GM18868 (cell line): ENCODE measurements at regions not wholly inside any gene's neighbourhood (a gene's known extent, or its start where the extent isn't known, plus 50 kb on each side); places are given as distances from the start of the nearest gene placed in this dataset.

ENCODE experiments used
- ATAC-seq: cut with Tn5 transposase; IDR thresholded peaks from one replicate; pipeline ENCODE4 v1.9.1; 2021; ENCODE audit warnings: mild to moderate bottlenecking, moderate library complexity; ENCODE audit not compliant: unreplicated experiment

DNA sequence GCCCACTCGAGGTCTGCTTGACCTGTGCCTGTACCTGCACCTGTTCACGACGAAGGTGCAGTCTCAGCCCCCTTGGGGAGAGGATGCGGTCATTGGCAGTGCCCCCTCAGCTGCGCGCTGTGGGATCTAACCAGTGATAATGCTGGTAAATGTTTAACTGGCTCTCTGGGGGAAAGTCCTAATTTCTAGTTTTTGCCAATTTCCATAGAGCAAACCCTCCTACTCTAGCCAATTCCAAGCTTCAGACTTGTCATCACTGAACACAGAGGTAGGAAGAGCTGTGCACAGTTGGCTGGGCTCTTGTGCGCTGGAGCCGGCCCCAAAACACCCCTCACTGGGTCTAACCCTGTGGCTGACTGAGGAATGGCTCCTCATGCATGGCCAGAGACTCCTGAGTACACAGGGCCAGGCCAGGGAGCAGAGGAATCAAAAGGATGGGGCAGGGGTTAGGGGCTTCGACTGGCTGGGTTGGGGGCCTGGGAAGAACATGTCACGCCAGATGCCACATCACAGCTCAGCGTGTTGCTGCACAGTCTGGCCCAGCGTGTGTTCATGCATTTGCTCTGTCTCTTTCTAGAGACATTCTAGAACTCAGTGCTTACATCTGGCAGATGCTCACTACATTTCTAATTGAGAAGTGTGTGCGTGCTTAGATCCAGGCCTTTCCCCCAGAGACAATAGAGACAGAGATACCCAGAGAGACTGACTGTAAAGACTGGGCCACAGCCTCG is 270.8 kb downstream of the BCOR start:
- no peak for ATAC-seq

GRCh38 chrX:39827951-39828350 is 269.8 kb downstream of the BCOR start:
- ATAC-seq: peak; percentile 92

DNA sequence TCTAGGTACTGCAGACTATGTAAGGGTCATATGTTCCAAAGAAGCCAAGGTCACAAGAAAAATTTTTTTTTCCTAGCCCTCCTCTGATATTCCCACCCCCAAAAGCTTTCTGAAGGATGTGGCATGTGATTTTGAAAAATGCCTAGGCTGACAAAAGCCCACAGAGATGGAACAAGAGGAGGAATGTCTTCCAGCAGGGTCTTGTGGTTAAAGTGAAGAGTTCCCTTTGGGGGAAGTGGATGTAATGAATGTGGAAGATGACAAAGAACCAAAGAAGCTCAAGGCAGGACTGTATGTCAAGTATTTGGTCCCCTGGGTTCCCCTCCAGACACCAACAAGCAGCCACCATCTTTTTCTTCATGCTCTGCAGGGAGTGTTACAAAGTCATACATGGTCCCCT is 268.8 kb downstream of the BCOR start:
- no peak for ATAC-seq

DNA sequence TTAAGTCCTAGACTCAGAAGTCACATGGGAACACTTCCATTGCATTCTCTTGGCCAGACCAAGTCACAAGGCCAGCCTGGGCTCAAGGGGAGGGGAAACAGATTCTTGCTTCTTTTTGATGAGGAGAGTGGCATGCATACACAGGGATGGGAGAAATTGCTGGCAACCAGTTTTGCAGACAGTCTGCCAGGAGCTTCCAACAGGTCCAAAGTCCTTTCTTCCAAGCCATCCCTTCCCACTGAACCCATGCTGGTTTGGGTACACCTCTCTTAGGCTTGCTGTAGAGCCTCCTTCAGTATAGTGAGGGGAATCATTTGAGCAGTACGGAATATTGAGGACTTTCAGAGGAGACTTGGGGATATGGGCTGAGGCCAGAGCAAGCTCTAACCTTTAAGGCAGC is 267.8 kb downstream of the BCOR start:
- ATAC-seq: no peak

GRCh38 chrX:39830414-39830813 is 267.3 kb downstream of the BCOR start:
- ATAC-seq: no peak

DNA sequence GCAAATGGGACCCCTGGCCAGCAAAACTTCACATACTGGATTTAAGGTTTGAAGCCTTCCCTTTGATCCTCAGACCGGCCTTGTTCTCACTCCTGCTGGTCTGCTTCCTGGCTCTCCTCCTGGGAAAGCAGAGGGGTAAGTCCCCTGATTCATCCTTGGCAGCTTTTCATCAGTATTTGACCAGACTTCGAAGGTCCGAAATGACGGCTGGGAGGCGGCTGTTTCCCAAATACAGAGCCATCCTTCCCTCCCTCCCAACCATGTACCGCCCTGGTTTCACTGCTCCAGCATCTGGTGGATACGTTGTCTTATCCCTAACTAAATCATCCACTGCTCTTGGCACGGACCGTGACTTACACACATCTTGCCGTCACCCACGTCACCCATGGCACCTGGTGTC is 265.5 kb downstream of the BCOR start:
- ATAC-seq: no peak

DNA sequence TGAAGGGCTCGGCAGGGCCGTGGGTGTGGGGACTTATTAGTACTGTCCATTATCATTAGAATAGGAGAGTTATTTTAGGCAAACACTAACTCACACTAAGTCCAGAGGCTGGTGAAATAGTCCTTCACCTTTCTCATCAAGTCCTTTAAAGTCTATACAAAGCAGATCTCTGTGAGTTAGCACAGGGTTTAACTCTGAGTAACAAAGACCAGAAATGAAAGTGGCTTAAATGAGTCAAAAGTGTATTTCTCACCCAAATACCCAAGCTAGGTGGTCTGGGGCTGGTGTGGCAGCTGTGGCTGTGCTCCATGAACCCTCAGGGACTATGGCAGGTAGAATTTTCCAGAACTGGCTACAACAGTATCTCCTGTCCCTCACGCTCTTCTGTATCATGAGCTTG is 263.2 kb downstream of the BCOR start:
- no peak for ATAC-seq

DNA sequence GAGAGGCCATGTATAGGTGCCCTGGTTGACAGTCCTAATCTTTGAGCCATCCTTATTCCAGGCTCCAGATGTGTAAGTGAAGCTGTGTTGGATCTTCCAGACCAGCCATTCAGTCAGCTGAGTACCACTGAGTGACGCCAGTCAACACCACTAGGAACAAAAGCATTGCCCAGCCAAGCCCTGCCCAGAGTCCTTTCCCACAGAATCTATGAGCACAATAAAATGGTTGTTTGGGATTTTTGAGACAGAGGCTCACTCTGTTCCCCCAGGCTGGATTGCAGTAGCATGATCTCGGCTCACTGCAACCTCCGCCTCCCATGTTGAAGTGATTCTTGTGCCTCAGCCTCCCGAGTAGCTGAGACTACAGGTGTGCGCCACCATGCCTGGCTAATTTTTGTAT is 262.5 kb downstream of the BCOR start:
- ATAC-seq: no peak

GRCh38 chrX:39835776-39836175 is 262.0 kb downstream of the BCOR start:
- ATAC-seq: no peak

DNA sequence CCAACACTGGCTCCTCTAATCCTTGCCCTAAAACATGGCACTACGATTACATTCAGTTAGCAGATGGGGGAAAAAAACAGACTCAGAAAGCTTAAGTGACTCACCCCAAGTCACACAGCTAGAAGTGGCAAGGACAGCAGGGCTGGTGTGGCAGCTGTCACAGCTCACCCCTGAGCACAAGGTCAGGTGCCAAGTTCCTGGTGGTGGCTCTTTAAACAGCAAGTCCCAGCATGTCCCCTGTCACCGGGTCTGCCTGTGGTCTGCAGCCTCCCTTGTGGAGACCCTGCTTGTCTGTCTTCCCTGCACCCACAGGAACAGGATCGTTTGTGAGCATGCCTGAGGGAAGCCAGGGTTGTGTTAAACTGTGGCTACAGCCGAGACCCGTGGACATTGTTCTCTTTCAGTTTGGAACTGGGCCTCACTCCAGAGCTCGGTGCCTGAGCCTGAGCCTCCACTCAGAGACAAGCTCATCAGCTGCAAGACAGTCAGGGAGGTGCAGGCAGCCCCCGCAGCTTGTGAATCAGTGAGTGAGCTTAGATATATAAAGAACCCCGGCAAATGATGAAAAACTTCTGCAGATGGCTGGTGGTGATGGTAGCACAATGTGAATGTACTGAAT is 260.8 kb downstream of the BCOR start:
- ATAC-seq: no peak

- no peak for ATAC-seq
These were observed 260.1 kb downstream of the BCOR start for GRCh38 chrX:39837688-39838087.

DNA sequence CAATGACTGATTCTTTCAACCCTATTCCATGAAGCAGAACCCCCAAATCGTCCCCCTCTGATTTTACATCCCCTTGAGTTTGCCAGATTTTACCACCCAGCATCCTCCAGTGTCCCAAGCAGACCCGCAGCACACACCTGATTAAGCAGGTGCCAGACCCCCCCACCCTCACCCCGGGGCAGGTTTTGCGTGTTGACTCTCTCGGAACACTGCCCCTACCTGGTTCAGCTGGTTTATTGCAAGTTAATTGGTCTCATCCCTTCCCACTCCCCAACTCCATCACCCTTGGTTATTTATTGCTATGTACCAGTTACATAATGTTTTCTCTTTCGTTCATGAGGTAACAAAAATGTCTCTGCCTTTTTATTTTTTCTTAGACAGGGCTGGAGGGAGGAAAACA is 258.4 kb downstream of the BCOR start:
- no peak for ATAC-seq

DNA sequence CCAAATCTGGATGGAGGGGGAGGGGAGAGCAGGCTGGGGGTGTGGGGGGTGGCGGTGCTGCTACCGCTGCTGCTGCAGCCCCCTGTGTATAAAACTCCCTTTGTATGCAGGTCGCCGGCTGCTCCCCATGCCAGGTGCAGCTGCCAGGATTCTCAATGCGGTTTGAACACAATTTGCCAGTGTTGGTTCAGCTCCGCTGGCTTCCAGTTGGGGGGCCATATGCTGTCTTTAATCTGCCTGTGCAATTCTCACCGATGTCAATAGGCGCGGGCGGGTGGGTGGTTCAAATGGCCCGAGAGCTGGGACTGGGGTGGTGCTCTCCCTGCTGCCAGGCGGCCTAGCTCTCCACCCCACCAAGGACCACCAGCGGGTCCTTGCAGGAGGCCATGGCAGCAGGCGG is 257.6 kb downstream of the BCOR start:
- ATAC-seq: no peak

DNA sequence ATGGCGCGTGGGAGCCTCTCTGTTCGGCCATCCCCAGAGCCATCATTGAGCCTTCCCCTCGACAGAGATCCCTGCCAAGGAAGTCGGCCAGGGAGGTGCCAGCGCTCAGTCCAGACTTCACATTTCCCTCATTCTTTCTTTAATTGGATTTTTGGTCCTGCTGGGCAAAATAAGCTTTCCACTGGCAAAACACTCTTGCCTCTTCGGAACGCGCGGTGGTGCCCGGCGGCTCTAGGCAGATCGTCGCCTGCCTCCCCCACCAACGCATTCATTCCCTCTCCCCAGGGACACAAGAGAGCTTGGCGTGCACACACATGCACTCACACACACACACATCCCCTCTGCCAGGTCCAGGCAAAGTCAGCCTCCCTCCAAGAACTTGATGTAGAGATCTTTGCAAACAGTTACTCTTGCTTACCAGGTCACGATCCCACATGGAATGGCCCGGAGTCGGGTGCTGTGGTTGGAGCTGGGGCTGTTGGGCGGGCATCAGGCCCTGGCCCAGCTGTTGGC is 257.1 kb downstream of the BCOR start:
- no peak for ATAC-seq

DNA sequence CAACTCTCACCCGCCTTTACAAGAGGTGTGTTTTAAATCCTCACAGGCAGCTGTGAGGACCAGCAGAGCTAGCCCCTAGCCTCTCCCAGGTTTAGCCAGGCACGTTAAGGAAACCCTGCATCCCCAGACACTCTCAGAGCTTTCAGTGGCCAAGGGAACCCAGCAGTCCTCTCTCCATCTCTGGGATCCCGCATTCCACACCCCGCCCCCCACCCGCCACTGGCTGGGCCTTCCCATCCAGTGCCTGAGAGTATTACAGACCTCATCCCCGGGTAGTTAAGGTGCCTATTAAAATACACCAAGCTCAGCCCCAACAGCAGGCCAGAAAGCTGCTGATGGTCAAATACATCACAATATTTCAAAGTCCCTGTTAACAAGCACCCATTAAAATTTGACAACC is 256.2 kb downstream of the BCOR start:
- ATAC-seq: no peak

DNA sequence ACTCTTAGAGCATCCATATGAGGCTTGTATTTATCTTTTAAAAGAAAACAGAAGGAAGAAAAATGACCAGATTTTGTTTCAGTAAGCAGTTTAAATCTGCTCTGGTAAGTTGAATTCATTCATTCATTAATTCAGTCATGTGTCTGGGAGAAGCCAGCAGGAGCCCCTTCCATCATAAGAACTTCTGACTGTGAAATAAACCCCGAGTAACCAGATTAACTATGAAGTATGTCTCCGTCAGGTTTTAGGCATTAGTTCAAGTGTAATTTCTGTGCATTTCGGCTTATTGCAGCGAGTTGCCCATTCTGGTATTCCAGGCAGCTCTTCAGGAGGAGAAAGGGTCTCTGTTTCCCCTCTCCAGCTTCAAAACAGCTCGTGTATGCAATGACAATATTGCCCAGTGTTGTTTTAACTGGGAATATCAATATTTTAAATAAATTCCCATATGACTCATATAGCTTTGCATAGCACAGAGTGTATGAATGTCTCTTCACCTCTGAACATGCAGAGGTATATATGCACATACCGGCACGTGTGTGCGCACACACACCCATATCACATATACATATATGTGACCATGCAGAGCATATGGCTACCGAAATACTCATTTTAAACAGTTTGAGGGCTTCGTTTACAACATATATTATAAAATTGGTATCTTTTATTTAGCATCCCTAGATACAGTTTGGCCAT is 255.3 kb downstream of the BCOR start:
- ATAC-seq: no peak

- no peak for ATAC-seq
These were observed 254.4 kb downstream of the BCOR start for GRCh38 chrX:39843318-39843717.

DNA sequence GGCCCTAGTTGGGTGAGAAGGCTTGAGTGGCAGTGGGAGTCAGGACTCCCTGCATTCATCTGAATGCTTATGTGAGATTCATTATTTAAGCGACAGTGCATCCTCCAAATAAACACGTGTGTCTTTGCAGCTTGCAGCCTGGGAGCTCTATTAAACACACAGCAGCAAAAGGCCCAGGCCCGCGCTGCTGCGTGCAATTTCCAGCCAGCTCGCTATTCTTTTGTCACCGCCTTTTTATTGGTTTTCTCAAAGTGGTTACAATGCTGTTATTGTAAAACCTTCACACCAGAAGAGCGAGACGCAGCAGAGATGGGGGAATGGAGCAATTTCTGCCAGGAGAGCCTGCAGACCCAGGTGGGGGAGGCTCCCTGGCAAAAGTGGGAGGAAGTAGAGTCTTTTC is 252.5 kb downstream of the BCOR start:
- no peak for ATAC-seq

GRCh38 chrX:39846460-39846859 is 251.3 kb downstream of the BCOR start:
- no peak for ATAC-seq

- no peak for ATAC-seq
These were observed 249.5 kb downstream of the BCOR start for GRCh38 chrX:39848243-39848642.

- ATAC-seq: no peak
These were observed 248.9 kb downstream of the BCOR start for GRCh38 chrX:39848900-39849299.

DNA sequence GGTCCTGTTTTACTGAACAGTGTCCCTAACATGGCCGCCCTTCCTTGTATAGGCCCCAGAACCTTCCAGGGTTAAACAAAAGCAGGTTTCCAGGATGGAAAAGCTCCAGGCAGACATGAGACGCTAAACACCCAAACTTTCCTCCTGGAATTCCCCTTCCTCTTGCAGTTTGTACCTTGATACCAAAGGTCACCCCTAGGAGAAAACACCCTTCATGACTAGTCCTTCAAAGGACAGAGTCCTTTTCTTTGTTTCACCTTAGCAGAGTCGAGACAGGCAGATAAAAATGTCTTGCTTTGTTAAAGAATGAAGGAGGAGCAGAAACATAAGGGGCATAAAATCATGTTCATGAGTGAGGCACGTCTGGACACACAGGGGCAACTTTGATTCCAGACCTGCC is 247.5 kb downstream of the BCOR start:
- no peak for ATAC-seq
